ENCODE measurements at regions not wholly inside any gene's neighbourhood (a gene's known extent, or its start where the extent isn't known, plus 50 kb on each side); places are given as distances from the start of the nearest gene placed in this dataset.

GRCh38 chr6:6942831-6943230 lies 164.9 kb upstream of the RREB1 start:
- no peak for TF ChIP-seq CTCF (IDR thresholded peaks at IDR 0.05)
- TF ChIP-seq POLR2A (IDR thresholded peaks at IDR 0.05) = no peak

Measured in heart left ventricle (tissue), 13 donors.